SK-N-SH treated with all-trans-retinoic acid at 6 μM for 48 hours (cell line): ENCODE measurements at regions not wholly inside any gene's neighbourhood (a gene's known extent, or its start where the extent isn't known, plus 50 kb on each side); places are given as distances from the start of the nearest gene placed in this dataset.

ENCODE experiments used
- ATAC-seq: fragments of 200-7000 bp; cut with Tn5 transposase; 3 replicates; pipeline ENCODE4 v1.9.1; 2020; ENCODE audit warnings: mild to moderate bottlenecking, moderate library complexity
- ARNTL ChIP-seq: fragments of 450-650 bp; formaldehyde crosslinking; IDR thresholded peaks from 2 replicates; pipeline ENCODE4 v1.5.0; 2020; ENCODE audit warnings: low read depth, mild to moderate bottlenecking, moderate library complexity, borderline replicate concordance
- BACH2 ChIP-seq: fragments of 250-450 bp; sonication (Bioruptor Pico); IDR thresholded peaks from 2 replicates; pipeline ENCODE4 v1.9.0; 2021; ENCODE audit warnings: mild to moderate bottlenecking, borderline replicate concordance
- ESRRG ChIP-seq: fragments of 250-450 bp; sonication (Bioruptor Pico); IDR thresholded peaks from 2 replicates; pipeline ENCODE4 v1.6.1; 2021; ENCODE audit warnings: mild to moderate bottlenecking
- GLIS3 ChIP-seq: fragments of 250-450 bp; sonication (Bioruptor Pico); IDR thresholded peaks from 2 replicates; pipeline ENCODE4 v1.5.0; 2020; ENCODE audit warnings: mild to moderate bottlenecking, moderate library complexity
- ISL1 ChIP-seq: fragments of 250-450 bp; sonication (Bioruptor Pico); IDR thresholded peaks from 2 replicates; pipeline ENCODE4 v2.1.2; 2022; ENCODE audit warnings: mild to moderate bottlenecking, moderate library complexity
- PPARA ChIP-seq: fragments of 250-450 bp; sonication (Bioruptor Pico); IDR thresholded peaks from 2 replicates; pipeline ENCODE4 v1.5.0; 2020; ENCODE audit warnings: mild to moderate bottlenecking, borderline replicate concordance
- RARB ChIP-seq: fragments of 250-450 bp; sonication (Bioruptor Pico); IDR thresholded peaks from 2 replicates; pipeline ENCODE4 v1.8.0; 2021; ENCODE audit warnings: mild to moderate bottlenecking, moderate library complexity
- SNAI2 ChIP-seq: fragments of 250-450 bp; sonication (Bioruptor Pico); IDR thresholded peaks from 2 replicates; pipeline ENCODE4 v1.5.0; 2020; ENCODE audit warnings: mild to moderate bottlenecking, moderate library complexity
- TOX ChIP-seq: fragments of 250-450 bp; sonication (Bioruptor Pico); IDR thresholded peaks from 2 replicates; pipeline ENCODE4 v1.8.0; 2021; ENCODE audit warnings: mild to moderate bottlenecking, moderate library complexity, borderline replicate concordance
- ZC3H10 ChIP-seq: fragments of 250-450 bp; sonication (Bioruptor Pico); IDR thresholded peaks from 2 replicates; pipeline ENCODE4 v1.5.1; 2021; ENCODE audit warnings: mild to moderate bottlenecking, moderate library complexity
- ZFP30 ChIP-seq: fragments of 450-650 bp; formaldehyde crosslinking; IDR thresholded peaks from 2 replicates; pipeline ENCODE4 v1.5.0; 2022; ENCODE audit warnings: mild to moderate bottlenecking, moderate library complexity
- ZNF70 ChIP-seq: fragments of 450-650 bp; formaldehyde crosslinking; IDR thresholded peaks from 2 replicates; pipeline ENCODE4 v1.5.0; 2020; ENCODE audit warnings: mild to moderate bottlenecking, moderate library complexity
- TF ChIP-seq, protein P1 (sequence below): fragments of 250-450 bp; sonication (Bioruptor Pico); IDR thresholded peaks from 2 replicates; pipeline ENCODE4 v1.8.0; 2021; ENCODE audit warnings: low read depth, mild to moderate bottlenecking, moderate library complexity, borderline replicate concordance
- TF ChIP-seq, protein P2 (sequence below): fragments of 250-450 bp; sonication (Bioruptor Pico); IDR thresholded peaks from 2 replicates; pipeline ENCODE4 v1.5.1; 2021; ENCODE audit warnings: mild to moderate bottlenecking, moderate library complexity
- TF ChIP-seq, protein P3 (sequence below): fragments of 250-450 bp; sonication (Bioruptor Pico); IDR thresholded peaks from 2 replicates; pipeline ENCODE4 v1.5.1; 2020; ENCODE audit warnings: low read depth, mild to moderate bottlenecking, moderate library complexity
- TF ChIP-seq, protein P4 (sequence below): fragments of 250-450 bp; sonication (Bioruptor Pico); IDR thresholded peaks from 2 replicates; pipeline ENCODE4 v1.8.0; 2020; ENCODE audit warnings: mild to moderate bottlenecking, moderate library complexity, borderline replicate concordance

GRCh38 chr12:87137220-87137619 lies 881.0 kb upstream of the MGAT4C start (continued):
- TF ChIP-seq ZFP30: no peak

- TF ChIP-seq ISL1 (peak; percentile 64), SNAI2 (CRISPR knock-in tag) (no peak)
- TF ChIP-seq, all 23 proteins: peak for 1
- ATAC-seq: peak; percentile 94
These were observed 880.3 kb upstream of the MGAT4C start for GRCh38 chr12:87136330-87136976.

GRCh38 chr12:87127272-87127671 lies 871.1 kb upstream of the MGAT4C start:
- TF ChIP-seq PPARA (CRISPR knock-in tag) (no peak), ISL1 (peak; percentile 70)
- TF ChIP-seq, protein P1, sequence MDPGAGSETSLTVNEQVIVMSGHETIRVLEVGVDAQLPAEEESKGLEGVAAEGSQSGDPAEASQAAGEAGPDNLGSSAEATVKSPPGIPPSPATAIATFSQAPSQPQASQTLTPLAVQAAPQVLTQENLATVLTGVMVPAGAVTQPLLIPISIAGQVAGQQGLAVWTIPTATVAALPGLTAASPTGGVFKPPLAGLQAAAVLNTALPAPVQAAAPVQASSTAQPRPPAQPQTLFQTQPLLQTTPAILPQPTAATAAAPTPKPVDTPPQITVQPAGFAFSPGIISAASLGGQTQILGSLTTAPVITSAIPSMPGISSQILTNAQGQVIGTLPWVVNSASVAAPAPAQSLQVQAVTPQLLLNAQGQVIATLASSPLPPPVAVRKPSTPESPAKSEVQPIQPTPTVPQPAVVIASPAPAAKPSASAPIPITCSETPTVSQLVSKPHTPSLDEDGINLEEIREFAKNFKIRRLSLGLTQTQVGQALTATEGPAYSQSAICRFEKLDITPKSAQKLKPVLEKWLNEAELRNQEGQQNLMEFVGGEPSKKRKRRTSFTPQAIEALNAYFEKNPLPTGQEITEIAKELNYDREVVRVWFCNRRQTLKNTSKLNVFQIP: 0 out of 2 replicates have a peak, but pooled peaks have one; percentile 41
- TF ChIP-seq, protein P2, sequence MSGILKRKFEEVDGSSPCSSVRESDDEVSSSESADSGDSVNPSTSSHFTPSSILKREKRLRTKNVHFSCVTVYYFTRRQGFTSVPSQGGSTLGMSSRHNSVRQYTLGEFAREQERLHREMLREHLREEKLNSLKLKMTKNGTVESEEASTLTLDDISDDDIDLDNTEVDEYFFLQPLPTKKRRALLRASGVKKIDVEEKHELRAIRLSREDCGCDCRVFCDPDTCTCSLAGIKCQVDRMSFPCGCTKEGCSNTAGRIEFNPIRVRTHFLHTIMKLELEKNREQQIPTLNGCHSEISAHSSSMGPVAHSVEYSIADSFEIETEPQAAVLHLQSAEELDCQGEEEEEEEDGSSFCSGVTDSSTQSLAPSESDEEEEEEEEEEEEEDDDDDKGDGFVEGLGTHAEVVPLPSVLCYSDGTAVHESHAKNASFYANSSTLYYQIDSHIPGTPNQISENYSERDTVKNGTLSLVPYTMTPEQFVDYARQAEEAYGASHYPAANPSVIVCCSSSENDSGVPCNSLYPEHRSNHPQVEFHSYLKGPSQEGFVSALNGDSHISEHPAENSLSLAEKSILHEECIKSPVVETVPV (CRISPR knock-in tag): no peak
- ATAC-seq: peak; percentile 91

- TF ChIP-seq ZC3H10 (CRISPR knock-in tag) (no peak), ESRRG (CRISPR knock-in tag) (no peak), ZFP30 (no peak), SNAI2 (CRISPR knock-in tag) (no peak), ISL1 (no peak)
- TF ChIP-seq, protein P3, sequence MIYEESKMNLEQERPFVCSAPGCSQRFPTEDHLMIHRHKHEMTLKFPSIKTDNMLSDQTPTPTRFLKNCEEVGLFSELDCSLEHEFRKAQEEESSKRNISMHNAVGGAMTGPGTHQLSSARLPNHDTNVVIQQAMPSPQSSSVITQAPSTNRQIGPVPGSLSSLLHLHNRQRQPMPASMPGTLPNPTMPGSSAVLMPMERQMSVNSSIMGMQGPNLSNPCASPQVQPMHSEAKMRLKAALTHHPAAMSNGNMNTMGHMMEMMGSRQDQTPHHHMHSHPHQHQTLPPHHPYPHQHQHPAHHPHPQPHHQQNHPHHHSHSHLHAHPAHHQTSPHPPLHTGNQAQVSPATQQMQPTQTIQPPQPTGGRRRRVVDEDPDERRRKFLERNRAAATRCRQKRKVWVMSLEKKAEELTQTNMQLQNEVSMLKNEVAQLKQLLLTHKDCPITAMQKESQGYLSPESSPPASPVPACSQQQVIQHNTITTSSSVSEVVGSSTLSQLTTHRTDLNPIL (CRISPR knock-in tag): no peak
- TF ChIP-seq, protein P1: no peak
- no peak for ATAC-seq
These were observed 865.7 kb upstream of the MGAT4C start for GRCh38 chr12:87121896-87122295.

DNA sequence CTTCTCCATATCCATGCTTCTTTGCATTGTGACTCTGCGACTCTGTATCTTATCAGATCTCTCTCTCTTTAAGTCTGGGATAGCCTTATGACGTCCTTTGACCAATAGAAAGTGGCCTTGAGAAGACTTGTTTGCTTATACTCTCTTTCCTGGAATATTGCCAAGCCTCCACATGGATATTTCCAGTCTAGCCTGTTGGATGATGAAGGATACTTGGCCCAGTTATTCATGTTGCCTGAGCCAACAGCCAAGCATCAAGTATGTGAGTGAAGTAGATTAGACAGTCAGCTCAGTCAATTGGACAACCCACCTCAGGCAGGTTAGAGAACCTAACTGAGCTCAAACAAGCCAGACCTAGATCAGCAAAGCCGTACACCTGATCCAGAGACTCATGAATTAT lies 864.2 kb upstream of the MGAT4C start:
- TF ChIP-seq, protein P4, sequence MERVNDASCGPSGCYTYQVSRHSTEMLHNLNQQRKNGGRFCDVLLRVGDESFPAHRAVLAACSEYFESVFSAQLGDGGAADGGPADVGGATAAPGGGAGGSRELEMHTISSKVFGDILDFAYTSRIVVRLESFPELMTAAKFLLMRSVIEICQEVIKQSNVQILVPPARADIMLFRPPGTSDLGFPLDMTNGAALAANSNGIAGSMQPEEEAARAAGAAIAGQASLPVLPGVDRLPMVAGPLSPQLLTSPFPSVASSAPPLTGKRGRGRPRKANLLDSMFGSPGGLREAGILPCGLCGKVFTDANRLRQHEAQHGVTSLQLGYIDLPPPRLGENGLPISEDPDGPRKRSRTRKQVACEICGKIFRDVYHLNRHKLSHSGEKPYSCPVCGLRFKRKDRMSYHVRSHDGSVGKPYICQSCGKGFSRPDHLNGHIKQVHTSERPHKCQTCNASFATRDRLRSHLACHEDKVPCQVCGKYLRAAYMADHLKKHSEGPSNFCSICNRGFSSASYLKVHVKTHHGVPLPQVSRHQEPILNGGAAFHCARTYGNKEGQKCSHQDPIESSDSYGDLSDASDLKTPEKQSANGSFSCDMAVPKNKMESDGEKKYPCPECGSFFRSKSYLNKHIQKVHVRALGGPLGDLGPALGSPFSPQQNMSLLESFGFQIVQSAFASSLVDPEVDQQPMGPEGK (CRISPR knock-in tag): no peak
- TF ChIP-seq ARNTL (CRISPR knock-in tag): no peak
- TF ChIP-seq BACH2: no peak
- no peak for TF ChIP-seq PPARA (CRISPR knock-in tag)
- TF ChIP-seq SNAI2 (CRISPR knock-in tag): no peak
- no peak for TF ChIP-seq RARB (CRISPR knock-in tag)
- no peak for TF ChIP-seq TOX (CRISPR knock-in tag)
- TF ChIP-seq ZNF70 (CRISPR knock-in tag): no peak
- TF ChIP-seq, protein P2 (CRISPR knock-in tag): no peak
- no peak for TF ChIP-seq ZC3H10 (CRISPR knock-in tag)
- TF ChIP-seq GLIS3: no peak
- TF ChIP-seq, protein P1: no peak
- no peak for TF ChIP-seq ESRRG (CRISPR knock-in tag)
- ATAC-seq: no peak
